GM10266 (cell line): ENCODE measurements at regions not wholly inside any gene's neighbourhood (a gene's known extent, or its start where the extent isn't known, plus 50 kb on each side); places are given as distances from the start of the nearest gene placed in this dataset.

Experiments used
- DNase-seq: peaks from one replicate; pipeline ENCODE4 v3.0.0; 2012; ENCODE audit errors: extremely low spot score
- CTCF ChIP-seq: IDR thresholded peaks from 2 replicates; pipeline ENCODE4 v1.5.1; 2012; ENCODE audit warnings: mild to moderate bottlenecking, low read depth; ENCODE audit not compliant: control insufficient read depth, insufficient read depth; ENCODE audit errors: missing control alignments

GRCh38 chrY:7275751-7276150 lies 364.2 kb upstream of the AMELY start:
- DNase-seq = no peak
- TF ChIP-seq CTCF = no peak

GRCh38 chrY:7275014-7275413 lies 363.5 kb upstream of the AMELY start:
- no peak for TF ChIP-seq CTCF
- DNase-seq = no peak

GRCh38 chrY:7274369-7274913 lies 362.9 kb upstream of the AMELY start:
- TF ChIP-seq CTCF = no peak
- DNase-seq = peak; percentile 17

GRCh38 chrY:7273587-7274203 lies 362.1 kb upstream of the AMELY start:
- DNase-seq = peak; percentile 85
- TF ChIP-seq CTCF = no peak

- peak; percentile 69 for TF ChIP-seq CTCF
- peak; percentile 52 for DNase-seq
Measured at GRCh38 chrY:7272556-7273195, 361.1 kb upstream of the AMELY start.

GRCh38 chrY:7263773-7264172 lies 352.2 kb upstream of the AMELY start:
- TF ChIP-seq CTCF = no peak
- no peak for DNase-seq

- DNase-seq = no peak
- no peak for TF ChIP-seq CTCF
Measured at GRCh38 chrY:7262531-7262930, 351.0 kb upstream of the AMELY start.
